ENCODE measurements at regions not wholly inside any gene's neighbourhood (a gene's known extent, or its start where the extent isn't known, plus 50 kb on each side); places are given as distances from the start of the nearest gene placed in this dataset.

DNA sequence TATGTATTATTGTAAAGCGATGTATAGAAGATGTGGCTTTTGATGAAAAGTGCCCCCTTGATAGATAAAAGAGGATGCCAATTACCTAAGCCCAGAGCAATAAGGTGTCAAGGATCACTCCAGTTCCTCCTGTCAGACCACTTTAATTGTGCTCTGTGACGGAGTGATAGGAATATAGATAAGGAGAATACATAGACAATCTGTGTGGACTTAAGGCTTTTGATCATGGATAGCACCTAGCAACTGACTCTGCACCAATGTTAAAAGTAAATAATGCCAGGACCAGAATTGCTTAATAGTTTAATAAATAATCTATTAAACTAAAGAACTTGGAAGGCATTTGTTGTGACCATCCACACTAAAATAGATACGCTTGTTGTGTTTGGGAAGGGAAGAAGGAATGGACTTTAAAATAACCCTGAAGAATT lies 390.7 kb upstream of the ARGLU1 start:
- DNase-seq (ENCODE audit: low read depth in 4 of 4, low spot score in 2 of 4): no peak

DNA sequence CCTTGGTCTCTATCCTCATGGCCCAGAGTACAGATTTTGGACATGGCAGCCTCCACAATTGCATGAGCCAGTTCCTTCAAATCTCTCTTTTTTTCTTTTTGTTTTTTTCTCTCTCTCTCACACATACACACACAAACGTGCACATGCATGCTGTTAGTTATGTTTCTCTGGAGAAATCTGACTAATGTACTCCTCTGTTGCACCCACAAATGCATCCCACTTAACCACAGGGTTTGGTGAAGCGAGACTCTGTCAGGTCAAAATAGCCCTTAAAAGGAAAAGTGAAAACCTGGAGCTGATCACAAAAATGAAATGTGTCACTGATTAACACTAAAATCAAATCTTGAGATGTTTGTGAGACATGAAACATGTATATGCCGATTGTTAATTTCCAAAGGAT lies 374.6 kb upstream of the ARGLU1 start:
- no peak for DNase-seq (ENCODE audit: low read depth in 4 of 4, low spot score in 2 of 4)

DNA sequence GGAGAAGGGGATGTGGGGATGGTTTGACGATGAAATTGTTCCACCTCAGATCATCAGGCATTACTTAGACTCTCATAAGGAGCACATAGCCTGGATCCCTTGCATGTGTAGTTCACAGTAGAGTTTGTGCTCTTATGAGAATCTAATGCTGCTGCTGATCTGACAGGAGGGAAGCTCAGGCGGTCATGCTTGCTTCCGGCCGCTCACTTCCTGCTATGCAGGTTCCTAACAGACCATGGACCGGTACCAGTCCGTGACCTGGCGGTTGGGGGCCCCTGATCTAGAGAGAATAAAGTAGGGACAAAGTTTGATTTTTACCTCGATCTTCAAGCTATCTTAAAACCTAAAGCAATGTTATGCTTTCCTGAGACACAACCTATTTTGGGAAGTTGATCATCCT lies 373.8 kb upstream of the ARGLU1 start:
- no peak for DNase-seq (ENCODE audit: low read depth in 4 of 4, low spot score in 2 of 4)

DNA sequence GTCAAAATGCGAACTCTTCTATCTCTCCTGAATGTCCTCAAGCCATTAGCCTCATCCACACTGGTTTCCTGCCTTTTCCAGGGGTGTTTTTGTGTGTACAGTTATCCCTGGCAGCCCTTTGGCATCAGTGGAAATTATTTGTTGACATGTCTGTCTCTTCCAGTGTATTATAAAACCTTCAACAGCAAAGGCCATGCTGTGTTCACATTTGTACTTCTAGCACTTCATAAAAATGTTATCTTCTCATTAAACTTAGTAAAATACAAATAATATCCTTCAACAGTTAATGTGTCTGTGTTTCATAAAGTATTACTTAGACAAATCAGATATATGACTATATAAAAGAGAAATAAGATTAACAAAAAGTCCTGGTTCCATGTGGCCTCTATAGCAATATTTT lies 359.5 kb upstream of the ARGLU1 start:
- no peak for DNase-seq (ENCODE audit: low read depth in 4 of 4, low spot score in 2 of 4)

DNA sequence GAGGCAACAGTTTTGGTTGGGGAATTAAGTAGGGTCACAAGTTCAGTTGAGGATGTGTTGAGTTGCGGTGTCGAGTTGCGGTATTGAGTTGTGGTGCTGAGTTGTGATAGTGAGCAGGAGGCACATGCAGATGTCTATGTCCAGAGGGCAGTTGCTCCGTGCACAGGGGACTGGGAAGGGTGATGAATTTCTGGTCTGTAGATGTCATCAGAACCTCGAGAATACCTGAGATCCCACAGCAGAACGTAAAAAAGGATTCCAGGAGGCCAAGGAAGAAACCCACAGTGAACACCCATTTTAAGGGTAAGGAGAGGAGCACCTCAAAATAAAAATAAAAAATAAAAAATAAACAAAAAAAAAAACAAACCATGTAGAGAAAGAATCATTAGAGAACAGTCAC lies 354.4 kb upstream of the ARGLU1 start:
- no peak for DNase-seq (ENCODE audit: low read depth in 4 of 4, low spot score in 2 of 4)

DNA sequence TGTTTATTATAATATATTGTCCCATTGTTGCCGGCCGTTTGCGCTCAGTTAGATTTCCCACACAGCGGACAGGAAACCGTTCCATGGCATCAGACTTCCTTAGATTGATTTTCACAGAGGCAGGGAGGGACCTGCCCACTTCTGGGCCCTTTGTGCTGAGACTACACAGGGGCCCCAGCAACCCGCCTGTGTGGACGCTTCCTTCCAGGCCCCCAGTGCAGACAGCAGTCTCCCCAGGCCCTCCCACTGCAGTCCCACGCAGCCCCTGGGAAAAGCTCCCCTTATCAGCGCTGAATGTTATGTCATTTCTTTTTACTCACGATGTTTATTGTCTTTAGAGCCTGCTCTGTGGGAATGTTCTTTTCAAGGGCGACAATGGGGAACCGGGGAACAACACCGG lies 351.7 kb upstream of the ARGLU1 start:
- DNase-seq (ENCODE audit: low read depth in 4 of 4, low spot score in 2 of 4): peak in 2 of 4 donors; percentile 19 to 37

DNA sequence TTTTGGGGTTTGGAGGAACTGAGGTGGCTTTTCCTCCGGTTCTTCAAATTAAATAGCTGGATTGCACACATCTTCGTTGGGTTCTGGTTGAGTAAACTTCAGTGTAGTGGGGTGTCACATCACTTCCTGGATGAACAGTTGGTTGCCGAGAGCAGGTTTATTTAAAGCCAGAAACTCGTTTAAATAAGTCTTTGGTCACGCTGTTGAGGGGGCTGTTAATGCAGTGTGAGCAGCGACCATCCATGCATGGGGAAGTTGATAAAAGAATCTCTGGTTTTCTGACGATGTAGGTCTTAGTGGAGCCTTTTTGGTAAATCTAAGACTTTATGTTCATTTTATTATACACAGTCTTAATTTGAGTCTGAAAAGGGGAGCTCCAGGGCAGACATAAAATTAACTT lies 351.2 kb upstream of the ARGLU1 start:
- DNase-seq (ENCODE audit: low read depth in 4 of 4, low spot score in 2 of 4): peak in 2 of 4 donors; percentile 34 to 45

DNA sequence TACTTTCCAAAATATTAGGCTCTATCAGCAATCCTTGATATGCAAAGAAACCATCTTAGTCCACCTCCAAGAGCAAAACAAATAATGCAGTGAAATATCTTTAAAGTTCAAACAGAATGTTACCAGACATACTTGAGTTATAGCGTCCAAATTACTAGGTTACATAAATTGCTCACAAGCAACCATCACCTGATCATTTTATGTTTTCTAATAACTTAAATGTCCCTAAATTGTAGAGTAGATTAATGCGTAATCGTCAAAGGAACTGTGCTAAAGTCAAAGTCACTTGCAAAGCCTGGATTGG lies 350.6 kb upstream of the ARGLU1 start:
- DNase-seq (ENCODE audit: low read depth in 4 of 4, low spot score in 2 of 4): peak in 2 of 4 donors; percentile 16 to 39

DNA sequence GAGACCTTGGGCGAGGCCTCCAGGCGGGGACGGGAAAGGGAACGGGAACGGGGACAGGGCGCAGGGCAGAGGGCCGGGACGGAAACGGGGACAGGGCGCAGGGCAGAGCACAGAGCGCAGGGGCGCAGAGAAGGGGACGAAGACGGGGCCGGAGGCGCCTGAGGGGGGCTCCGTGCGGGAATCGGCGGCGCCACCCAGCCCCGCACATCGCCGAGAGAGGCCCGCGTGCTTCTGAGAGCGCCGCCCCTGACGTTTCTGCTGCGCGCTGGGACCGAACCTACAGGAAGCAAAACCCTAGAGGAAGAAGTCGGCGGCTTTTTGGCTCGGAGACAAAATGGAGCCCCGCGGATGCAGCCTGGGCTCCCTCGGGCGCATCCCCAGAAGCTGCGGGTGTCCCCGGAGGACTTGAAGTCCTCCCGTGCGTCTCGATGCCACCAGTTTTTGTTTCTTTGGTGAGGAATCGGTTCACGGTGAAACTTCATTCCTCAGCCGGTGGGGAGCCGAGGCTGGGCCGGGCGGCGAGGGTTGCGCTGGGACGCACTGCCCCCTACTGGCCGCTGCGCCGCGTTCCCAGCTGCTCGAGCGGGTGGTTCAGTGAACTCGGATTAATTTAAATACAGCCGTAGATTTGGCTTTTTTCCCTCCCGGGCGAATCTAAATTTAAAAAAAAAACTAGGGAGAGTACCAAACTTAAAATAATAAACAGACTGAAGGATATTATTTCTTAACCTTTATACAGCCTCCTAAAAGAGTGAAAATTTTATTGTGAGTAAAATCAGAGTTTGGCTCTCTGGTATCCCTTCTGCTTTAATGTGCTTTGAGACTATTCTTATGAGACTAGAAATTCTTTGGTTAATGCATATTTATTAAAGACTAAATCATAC lies 350.0 kb upstream of the ARGLU1 start:
- DNase-seq (ENCODE audit: low read depth in 4 of 4, low spot score in 2 of 4): peak; percentile 71 to 87 (median 82)

DNA sequence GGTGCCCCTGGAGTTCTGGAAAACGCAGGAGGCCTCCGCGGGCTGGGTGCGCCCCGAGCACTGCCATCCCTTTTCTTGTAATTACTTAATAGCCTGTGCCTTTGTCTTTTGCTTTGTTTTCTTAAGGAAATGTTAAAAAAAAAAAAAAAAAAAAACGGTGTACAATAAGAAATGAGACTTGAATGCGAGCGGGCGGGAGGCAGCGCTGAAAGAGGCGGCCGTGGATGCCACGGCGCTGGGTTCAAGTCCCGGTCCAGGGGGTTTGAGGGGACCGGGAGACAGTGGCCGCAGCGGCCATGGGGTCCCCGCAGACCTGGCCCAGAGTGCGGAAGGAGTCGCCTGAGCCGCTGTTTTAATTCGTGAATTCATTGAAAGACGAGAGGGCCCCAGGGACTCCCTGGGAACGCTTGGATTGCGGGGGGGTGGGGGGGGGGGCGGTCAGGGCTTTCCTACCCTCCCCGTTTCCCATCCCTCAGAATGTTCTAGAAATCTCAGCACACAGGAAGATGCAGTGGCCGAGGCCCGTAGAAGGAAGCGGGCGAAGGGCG lies 349.2 kb upstream of the ARGLU1 start:
- DNase-seq (ENCODE audit: low read depth in 4 of 4, low spot score in 2 of 4): peak in 1 of 4 donors; percentile 10

DNA sequence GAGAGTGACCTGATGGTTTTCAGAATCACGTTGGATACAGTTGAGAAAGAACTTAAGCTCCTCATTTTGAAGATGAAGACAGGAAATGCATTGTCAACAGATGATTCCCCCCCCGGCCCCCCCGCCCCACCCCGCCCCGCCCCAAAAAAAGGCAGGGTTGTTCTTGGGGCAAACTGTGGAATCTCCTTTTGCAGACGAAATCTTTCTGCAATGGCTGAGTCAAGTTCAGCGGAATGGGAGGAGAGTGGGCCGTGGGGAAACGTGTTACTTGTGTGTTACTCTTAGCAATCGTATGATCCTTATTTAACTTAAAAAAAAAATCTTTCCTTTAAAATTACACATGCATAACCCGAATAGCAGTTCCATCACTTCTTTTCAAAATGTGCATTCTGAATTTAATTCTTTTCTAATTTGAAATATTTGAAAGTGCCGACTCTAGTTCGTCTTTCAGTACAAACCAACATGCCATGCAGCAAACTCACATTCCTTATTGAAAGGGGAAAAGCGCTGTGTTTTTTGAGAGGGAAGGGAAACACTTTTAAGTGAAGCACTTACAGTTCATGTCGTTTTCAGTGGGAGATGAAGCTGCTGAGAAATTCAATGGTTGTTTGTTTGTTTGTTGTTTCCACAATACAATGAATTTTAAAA lies 348.5 kb upstream of the ARGLU1 start:
- DNase-seq (ENCODE audit: low read depth in 4 of 4, low spot score in 2 of 4): peak in 2 of 4 donors; percentile 13 to 25

DNA sequence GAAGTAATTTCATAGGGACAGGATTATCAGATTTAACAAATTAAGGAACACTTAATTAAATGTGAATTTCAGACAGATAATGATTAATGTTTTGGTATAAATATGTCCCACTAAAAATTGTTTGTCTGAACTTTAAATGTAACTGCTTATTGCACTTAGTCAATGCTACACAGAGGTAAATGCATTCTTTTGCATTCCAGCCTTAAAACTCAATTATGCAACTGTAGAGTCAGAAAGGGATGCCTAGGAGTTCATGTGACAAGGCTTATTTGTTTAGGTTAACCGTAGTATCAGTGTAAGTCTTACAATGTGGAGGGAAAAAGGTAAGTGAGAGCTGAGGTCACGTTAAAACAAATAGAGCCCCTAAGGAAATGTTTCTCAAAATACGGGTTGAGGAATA lies 347.2 kb upstream of the ARGLU1 start:
- no peak for DNase-seq (ENCODE audit: low read depth in 4 of 4, low spot score in 2 of 4)

DNA sequence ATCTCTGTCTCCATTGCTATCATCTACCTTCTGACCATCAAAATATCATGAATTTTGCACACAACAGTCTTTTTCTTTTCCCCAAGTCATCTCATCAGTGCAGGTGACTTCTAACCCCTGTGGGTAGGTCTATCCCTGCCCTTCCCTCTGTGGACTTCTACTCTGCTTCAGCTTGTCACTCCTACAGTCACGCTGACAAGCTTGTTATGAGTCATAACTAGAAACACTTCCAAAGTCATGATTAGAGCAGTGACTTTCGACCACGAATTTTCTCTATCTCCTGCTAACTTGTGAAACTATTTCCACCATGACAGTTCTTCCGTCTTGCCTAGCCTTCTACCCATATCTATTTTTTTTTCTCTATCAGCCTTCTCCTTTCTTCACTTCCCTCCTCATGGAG lies 343.7 kb upstream of the ARGLU1 start:
- DNase-seq (ENCODE audit: low read depth in 4 of 4, low spot score in 2 of 4): no peak

DNA sequence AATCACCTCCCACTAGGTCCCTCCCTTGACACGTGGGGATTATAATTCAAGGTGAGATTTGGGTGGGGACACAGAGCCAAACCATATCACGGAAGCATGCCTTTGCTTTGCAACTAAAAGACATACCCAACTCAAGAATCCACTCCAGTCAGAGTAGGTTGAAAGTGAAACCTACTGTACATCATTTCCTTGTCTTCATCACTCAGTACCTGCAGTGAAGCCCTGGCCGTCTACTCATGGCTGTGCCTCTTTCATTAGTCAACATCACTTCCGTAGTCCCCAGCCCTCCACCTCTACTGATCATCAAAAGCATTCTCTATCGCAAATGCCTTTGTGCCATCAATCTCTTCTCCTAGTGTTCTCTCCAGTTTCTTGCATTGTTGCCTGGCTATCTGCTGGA lies 343.1 kb upstream of the ARGLU1 start:
- DNase-seq (ENCODE audit: low read depth in 4 of 4, low spot score in 2 of 4): no peak

DNA sequence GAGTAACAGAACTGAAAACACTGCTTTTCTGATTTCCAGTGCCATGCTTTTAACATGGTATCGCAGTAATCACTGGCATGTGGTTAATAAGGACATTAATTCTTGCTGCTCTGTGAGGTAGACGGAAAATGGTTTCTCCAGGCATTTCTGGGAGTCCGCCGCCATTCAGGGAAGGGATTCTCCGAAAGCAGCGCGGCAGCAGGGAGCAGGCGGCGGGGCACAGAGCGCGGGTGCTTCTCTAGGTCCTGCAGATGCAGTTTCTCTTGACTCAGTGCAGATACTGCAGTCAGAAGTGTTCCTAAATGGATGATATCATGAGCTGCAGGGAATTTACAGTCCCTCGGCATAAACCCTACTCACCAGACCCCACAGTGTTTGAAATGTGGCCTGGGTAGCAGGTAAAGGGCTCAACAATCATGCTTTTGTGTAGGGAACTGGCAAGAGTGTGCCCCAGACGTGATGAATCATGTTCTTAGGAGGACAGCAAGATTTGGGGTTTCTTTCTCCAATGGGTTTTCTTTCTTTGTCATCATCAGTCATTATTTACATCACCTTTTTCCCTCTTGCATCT lies 338.6 kb upstream of the ARGLU1 start:
- no peak for DNase-seq (ENCODE audit: low read depth in 4 of 4, low spot score in 2 of 4)

DNA sequence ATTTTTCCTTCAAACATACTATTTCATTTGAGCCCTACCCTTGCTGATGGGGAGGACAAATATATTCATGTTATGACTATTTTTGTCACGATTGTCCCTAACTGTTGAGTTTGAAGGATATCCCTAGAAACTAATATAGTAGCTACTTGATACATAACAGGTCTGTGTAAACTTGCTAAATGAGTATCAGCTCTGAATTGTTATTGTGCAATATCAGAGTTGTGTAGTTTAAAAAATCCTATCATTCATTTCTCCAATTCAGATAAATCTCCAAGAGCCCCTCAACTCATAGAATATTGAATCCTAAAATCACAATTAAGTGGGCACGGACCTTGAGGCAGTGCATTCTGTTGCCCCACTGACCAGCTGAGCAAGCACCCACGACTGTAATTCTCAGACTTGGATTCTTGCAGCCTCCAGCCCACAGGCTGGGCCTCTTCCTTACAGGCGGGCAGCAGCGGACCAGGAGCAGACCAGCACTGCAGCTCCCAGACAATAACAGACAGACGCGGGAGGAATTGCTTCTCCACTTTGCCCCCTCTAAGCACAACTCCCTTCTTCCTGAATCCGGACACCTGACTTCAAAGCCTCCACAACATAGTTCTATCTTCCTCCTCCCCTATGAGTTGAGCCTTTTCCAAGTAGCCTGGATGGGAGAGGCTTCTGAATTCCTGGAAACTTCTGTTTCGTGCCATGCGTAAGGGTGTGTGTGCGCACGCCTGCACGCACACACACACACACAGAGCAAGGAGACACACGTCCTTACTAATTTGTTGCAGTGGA lies 337.6 kb upstream of the ARGLU1 start:
- no peak for DNase-seq (ENCODE audit: low read depth in 4 of 4, low spot score in 2 of 4)

DNA sequence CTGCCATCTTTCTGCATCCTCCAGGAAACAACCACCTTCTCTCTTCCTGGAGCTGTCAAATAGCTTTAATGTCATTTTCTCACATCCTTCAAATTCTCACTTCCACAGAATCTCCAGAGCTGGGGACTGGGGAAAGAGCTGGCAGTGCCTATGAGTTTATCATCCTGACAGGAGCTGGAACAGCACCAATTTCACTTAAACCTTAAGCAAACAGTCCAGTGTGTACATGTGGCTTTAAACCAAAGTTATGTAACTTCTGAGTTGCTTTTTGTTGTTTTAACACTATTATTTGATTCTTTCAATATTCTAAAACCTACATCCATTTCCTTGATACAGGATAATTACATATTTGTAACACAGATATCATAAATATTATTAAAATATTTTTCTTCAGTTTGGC lies 331.5 kb upstream of the ARGLU1 start:
- no peak for DNase-seq (ENCODE audit: low read depth in 4 of 4, low spot score in 2 of 4)

DNA sequence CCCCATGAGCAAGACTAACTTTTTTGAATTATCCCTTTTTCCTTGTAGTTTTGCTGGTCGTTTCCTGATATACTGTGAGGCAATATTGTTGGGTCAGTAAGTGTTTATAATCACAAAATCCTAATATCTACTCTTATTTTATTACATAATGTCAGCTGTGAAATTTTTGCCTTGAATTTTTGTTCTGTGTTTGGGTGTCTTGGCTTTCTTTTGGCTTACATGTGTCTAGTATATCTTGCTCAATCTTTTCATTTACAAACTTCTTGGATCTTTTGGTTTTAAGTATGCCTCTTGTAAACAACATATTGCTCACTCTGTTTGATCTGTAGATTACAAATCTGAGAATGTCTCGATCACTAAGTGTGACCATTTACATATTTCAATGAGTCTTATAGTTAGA lies 330.3 kb upstream of the ARGLU1 start:
- no peak for DNase-seq (ENCODE audit: low read depth in 4 of 4, low spot score in 2 of 4)

DNA sequence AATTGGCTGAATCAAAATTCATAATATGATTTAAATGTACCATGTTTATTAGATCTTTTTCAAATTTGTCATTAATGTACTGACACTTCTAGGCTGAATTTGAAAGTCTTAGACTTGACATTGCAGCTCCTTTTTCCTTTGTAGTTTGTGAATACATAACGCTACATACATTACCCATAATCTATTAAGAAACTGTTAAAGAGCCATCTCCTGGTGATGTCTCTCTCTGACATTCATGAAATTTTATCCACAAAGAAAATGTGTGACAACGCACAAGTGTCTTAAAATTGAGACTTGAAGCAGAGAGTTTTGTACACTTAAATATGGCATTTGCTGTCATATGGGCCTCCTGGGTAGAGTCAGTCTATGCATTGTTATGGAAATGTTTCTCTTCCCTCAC lies 320.2 kb upstream of the ARGLU1 start:
- DNase-seq (ENCODE audit: low read depth in 4 of 4, low spot score in 2 of 4): no peak

DNA sequence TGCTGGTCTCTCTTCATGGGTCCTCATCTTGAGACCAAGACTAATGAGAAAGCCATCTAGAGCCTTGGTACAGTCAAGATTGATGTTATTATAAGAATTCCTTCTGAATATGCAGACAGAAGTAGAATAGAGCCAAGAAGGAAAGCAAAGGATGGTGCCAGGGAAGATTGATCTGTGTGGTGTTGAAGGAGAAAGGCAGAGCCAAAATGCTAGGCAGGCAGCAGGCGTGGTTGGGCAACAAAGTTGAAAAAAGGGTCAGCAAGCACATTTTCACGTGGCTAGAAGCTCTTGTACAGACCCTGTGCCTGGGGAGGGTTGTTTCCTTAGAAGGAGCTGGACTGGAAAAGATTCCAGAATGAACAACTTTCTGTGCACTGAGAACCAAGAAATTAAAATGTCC lies 319.7 kb upstream of the ARGLU1 start:
- no peak for DNase-seq (ENCODE audit: low read depth in 4 of 4, low spot score in 2 of 4)

DNA sequence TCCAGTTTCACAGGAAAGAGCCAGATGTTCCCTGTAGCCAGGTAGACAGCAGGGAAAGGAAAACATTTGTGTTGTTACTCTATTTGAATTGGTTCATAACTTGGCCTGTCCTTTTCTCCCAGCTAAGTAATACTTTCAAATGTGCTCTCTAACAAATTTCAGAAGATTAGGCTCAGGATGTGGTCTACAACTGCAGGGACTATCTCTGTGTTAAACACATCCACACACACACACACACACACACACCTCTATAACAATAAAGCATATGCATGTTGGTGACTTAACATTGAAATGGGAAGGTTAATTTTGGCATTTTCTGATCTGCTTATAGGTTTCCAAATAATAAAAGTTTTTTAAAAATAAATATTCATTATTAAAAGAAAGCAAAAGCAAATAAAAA lies 316.0 kb upstream of the ARGLU1 start:
- no peak for DNase-seq (ENCODE audit: low read depth in 4 of 4, low spot score in 2 of 4)
